BE2C (cell line): ENCODE measurements at regions not wholly inside any gene's neighbourhood (a gene's known extent, or its start where the extent isn't known, plus 50 kb on each side); places are given as distances from the start of the nearest gene placed in this dataset.
"Not testable (repeated sequence)": the region's sequence is repeated elsewhere in the genome, so short reads cannot be mapped to it uniquely, and the experiment has no call there.

Experiments
- DNase-seq: peaks from one replicate; pipeline ENCODE4 v3.0.0-alpha.2; 2020
- H3K27me3 ChIP-seq: fragments of 250-450 bp; sonication (Bioruptor Pico); 2 replicates; pipeline ENCODE4 v1.5.1; 2020; ENCODE audit warnings: mild to moderate bottlenecking
- H3K36me3 ChIP-seq: fragments of 250-450 bp; sonication (Bioruptor Pico); 2 replicates; pipeline ENCODE4 v1.5.1; 2020; ENCODE audit warnings: mild to moderate bottlenecking
- H3K4me1 ChIP-seq: fragments of 250-450 bp; sonication (Bioruptor Pico); 2 replicates; pipeline ENCODE4 v1.5.1; 2020
- H3K4me3 ChIP-seq: 2 replicates; pipeline ENCODE4 v1.5.1; 2011; ENCODE audit warnings: low read depth, low read length
- H3K9me3 ChIP-seq: fragments of 250-450 bp; sonication (Bioruptor Pico); 2 replicates; pipeline ENCODE4 v1.5.1; 2020
- TF ChIP-seq, protein P1 (sequence below): IDR thresholded peaks from 2 replicates; pipeline ENCODE4 v1.5.1; 2012; ENCODE audit warnings: mild to moderate bottlenecking, low read depth, low read length

GRCh38 chr20:51945177-51945576 lies 142.9 kb upstream of the SALL4 start:
- no peak overlapping the region for H3K4me3 ChIP-seq
- DNase-seq = no peak
- TF ChIP-seq, protein P1, sequence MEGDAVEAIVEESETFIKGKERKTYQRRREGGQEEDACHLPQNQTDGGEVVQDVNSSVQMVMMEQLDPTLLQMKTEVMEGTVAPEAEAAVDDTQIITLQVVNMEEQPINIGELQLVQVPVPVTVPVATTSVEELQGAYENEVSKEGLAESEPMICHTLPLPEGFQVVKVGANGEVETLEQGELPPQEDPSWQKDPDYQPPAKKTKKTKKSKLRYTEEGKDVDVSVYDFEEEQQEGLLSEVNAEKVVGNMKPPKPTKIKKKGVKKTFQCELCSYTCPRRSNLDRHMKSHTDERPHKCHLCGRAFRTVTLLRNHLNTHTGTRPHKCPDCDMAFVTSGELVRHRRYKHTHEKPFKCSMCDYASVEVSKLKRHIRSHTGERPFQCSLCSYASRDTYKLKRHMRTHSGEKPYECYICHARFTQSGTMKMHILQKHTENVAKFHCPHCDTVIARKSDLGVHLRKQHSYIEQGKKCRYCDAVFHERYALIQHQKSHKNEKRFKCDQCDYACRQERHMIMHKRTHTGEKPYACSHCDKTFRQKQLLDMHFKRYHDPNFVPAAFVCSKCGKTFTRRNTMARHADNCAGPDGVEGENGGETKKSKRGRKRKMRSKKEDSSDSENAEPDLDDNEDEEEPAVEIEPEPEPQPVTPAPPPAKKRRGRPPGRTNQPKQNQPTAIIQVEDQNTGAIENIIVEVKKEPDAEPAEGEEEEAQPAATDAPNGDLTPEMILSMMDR = no peak

GRCh38 chr20:51943761-51944160 lies 141.4 kb upstream of the SALL4 start:
- no peak overlapping the region for H3K4me3 ChIP-seq
- no peak for DNase-seq
- no peaks in the 10 kb centered on the region for H3K4me1 ChIP-seq
- no peaks in the 10 kb centered on the region for H3K27me3 ChIP-seq
- no peaks in the 10 kb centered on the region for H3K9me3 ChIP-seq
- TF ChIP-seq, protein P1 = no peak
- no peaks in the 10 kb centered on the region for H3K36me3 ChIP-seq

More at GRCh38 chr20:51945177-51945576, 142.9 kb upstream of the SALL4 start:
- H3K9me3 ChIP-seq = no peaks in the 10 kb centered on the region
- no peaks in the 10 kb centered on the region for H3K27me3 ChIP-seq
- H3K4me1 ChIP-seq = no peaks in the 10 kb centered on the region
- H3K36me3 ChIP-seq = no peaks in the 10 kb centered on the region

DNA sequence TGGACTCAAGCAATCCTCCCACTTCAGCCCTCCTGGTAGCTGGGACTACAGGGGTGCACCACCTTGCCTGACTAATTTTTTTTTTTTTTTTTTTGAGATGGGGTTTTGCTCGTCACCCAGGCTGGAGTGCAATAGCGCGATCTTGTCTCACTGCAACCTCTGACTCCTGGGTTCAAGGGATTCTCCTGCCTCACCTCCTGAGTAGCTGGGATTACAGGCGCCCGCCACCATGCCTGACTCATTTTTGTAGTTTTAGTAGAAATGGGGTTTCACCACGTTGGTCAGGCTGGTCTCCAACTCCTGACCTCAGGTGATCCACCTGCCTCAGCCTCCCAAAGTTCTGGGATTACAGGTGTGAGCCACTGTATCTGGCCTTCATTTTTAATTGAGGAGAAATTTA lies 141.0 kb upstream of the SALL4 start:
- not testable (repeated sequence) for DNase-seq, H3K4me3 ChIP-seq, H3K4me1 ChIP-seq, H3K36me3 ChIP-seq, H3K9me3 ChIP-seq, H3K27me3 ChIP-seq

DNA sequence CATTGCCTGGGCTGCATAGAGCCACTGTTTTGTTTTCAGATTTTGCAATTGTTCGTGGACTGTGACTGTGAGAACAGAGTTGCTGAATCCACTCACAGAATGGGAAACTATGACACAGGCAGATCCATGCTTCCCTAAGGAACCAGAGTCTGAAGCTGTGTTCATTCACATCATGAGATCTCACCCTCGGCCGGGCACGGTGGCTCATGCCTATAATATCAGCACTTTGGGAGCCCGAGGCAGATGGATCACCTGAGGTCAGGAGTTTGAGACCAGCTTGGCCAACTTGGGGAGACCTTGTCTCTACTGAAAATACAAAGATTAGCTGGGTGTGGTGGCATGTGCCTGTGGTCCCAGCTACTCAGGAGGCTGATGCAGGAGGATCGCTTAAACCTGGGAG lies 139.2 kb upstream of the SALL4 start:
- no peak for DNase-seq
- TF ChIP-seq, protein P1 = no peak
- H3K4me3 ChIP-seq = no peak overlapping the region
- H3K9me3 ChIP-seq = no peaks in the 10 kb centered on the region
- H3K4me1 ChIP-seq = no peaks in the 10 kb centered on the region
- no peaks in the 10 kb centered on the region for H3K27me3 ChIP-seq
- no peaks in the 10 kb centered on the region for H3K36me3 ChIP-seq

DNA sequence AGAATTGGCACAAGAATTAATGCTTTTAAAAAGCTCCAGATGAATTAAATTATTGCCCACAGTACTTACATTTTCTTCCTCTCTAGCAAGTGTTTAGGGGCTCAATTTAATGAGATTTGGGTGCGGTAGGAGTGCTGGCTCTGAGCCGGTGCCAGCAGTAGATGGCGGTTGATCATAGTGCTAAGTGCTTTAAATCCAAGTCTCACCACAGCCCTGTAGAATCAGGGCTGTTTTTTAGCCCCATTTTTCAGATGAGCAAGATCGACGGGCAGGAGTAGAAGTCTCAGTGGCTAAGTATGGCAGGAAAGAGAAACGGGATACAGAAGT lies 136.9 kb upstream of the SALL4 start:
- H3K9me3 ChIP-seq = no peaks in the 10 kb centered on the region
- H3K27me3 ChIP-seq = no peaks in the 10 kb centered on the region
- no peaks in the 10 kb centered on the region for H3K36me3 ChIP-seq
- H3K4me3 ChIP-seq = no peak overlapping the region
- TF ChIP-seq, protein P1 = no peak
- no peak for DNase-seq
- no peaks in the 10 kb centered on the region for H3K4me1 ChIP-seq

GRCh38 chr20:51938559-51939258 lies 136.4 kb upstream of the SALL4 start:
- H3K27me3 ChIP-seq = no peaks in the 10 kb centered on the region
- no peaks in the 10 kb centered on the region for H3K4me1 ChIP-seq
- TF ChIP-seq, protein P1 = no peak
- no peaks in the 10 kb centered on the region for H3K36me3 ChIP-seq
- no peaks in the 10 kb centered on the region for H3K9me3 ChIP-seq
- no peak overlapping the region for H3K4me3 ChIP-seq
- no peak for DNase-seq

DNA sequence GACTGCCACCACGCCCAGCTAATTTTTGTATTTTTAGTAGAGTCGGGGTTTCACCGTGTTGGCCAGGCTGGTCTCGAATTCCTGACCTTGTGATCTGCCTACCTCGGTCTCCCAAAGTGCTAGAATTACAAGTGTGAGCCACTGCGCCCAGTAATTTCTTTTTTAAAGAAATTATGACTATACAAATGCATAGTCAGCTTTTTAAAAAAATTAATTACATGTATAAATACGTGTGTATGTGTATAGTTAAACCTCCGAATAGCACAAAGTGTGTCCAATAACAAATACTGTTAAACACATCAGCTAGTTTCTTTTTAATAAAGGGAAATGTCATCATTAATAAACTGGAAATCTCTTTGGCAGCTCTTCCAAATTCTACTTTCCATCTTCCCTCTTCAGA lies 135.5 kb upstream of the SALL4 start:
- no peak for DNase-seq
- TF ChIP-seq, protein P1 = no peak
- H3K9me3 ChIP-seq = no peaks in the 10 kb centered on the region
- no peak overlapping the region for H3K4me3 ChIP-seq
- no peaks in the 10 kb centered on the region for H3K27me3 ChIP-seq
- no peaks in the 10 kb centered on the region for H3K36me3 ChIP-seq
- no peaks in the 10 kb centered on the region for H3K4me1 ChIP-seq
